ENCODE measurements at regions not wholly inside any gene's neighbourhood (a gene's known extent, or its start where the extent isn't known, plus 50 kb on each side); places are given as distances from the start of the nearest gene placed in this dataset.

GRCh38 chrX:6693051-6693450, 158.1 kb upstream of the VCX3A start:
- DNase-seq, result no peak
- no peak overlapping the region for H3K27ac ChIP-seq (ENCODE audit: low read length)
- intact Hi-C loops (cut with DNase I), result no loop called here
- no peaks in the 10 kb centered on the region for H3K27me3 ChIP-seq (ENCODE audit: control insufficient read depth, insufficient read depth)
- H3K4me1 ChIP-seq (ENCODE audit: control insufficient read depth, insufficient read depth, low read length), result no peaks in the 10 kb centered on the region
- no peaks in the 10 kb centered on the region for H3K9me3 ChIP-seq (ENCODE audit: control insufficient read depth, low read length)
- no peak overlapping the region for H3K4me3 ChIP-seq (ENCODE audit: low read length)
- no peak for ATAC-seq
- 68% methylated on average over 6 of the region's 6 CpGs for WGBS

GRCh38 chrX:6685489-6685888, 150.6 kb upstream of the VCX3A start:
- H3K27ac ChIP-seq (ENCODE audit: low read length), result no peak overlapping the region
- H3K4me1 ChIP-seq (ENCODE audit: control insufficient read depth, insufficient read depth, low read length), result no peaks in the 10 kb centered on the region
- 61% methylated on average over 7 of the region's 7 CpGs for WGBS
- H3K27me3 ChIP-seq (ENCODE audit: control insufficient read depth, insufficient read depth), result no peaks in the 10 kb centered on the region
- DNase-seq, result no peak
- intact Hi-C loops (cut with DNase I), result no loop called here
- ATAC-seq, result no peak
- H3K9me3 ChIP-seq (ENCODE audit: control insufficient read depth, low read length), result no peaks in the 10 kb centered on the region
- no peak overlapping the region for H3K4me3 ChIP-seq (ENCODE audit: low read length)

GRCh38 chrX:6683353-6683752, 148.4 kb upstream of the VCX3A start:
- intact Hi-C loops (cut with DNase I), result no loop called here
- DNase-seq (no peak), ATAC-seq (no peak)
- no peak overlapping the region for H3K27ac ChIP-seq (ENCODE audit: low read length)
- no peaks in the 10 kb centered on the region for H3K9me3 ChIP-seq (ENCODE audit: control insufficient read depth, low read length)
- H3K4me1 ChIP-seq (ENCODE audit: control insufficient read depth, insufficient read depth, low read length), result no peaks in the 10 kb centered on the region
- no peaks in the 10 kb centered on the region for H3K27me3 ChIP-seq (ENCODE audit: control insufficient read depth, insufficient read depth)
- 89% methylated on average over 7 of the region's 7 CpGs for WGBS
- no peak overlapping the region for H3K4me3 ChIP-seq (ENCODE audit: low read length)

GRCh38 chrX:6681521-6682145, 146.7 kb upstream of the VCX3A start:
- intact Hi-C loops (cut with DNase I), result no loop called here
- Histone ChIP-seq H3K4me1 (ENCODE audit: control insufficient read depth, insufficient read depth, low read length) (no peaks in the 10 kb centered on the region), H3K27me3 (ENCODE audit: control insufficient read depth, insufficient read depth) (no peaks in the 10 kb centered on the region), H3K27ac (ENCODE audit: low read length) (no peak overlapping the region), H3K9me3 (ENCODE audit: control insufficient read depth, low read length) (no peaks in the 10 kb centered on the region), H3K4me3 (ENCODE audit: low read length) (no peak overlapping the region)
- DNase-seq (no peak), ATAC-seq (no peak)
- WGBS, result 66% methylated on average over 7 of the region's 7 CpGs

- H3K4me3 ChIP-seq (ENCODE audit: low read length), result no peak overlapping the region
- no peaks in the 10 kb centered on the region for H3K4me1 ChIP-seq (ENCODE audit: control insufficient read depth, insufficient read depth, low read length)
- H3K27ac ChIP-seq (ENCODE audit: low read length), result no peak overlapping the region
- no peaks in the 10 kb centered on the region for H3K27me3 ChIP-seq (ENCODE audit: control insufficient read depth, insufficient read depth)
- WGBS, result 86% methylated on average over 2 of the region's 2 CpGs
- ATAC-seq (no peak), DNase-seq (no peak)
- intact Hi-C loops (cut with DNase I), result no loop called here
- no peaks in the 10 kb centered on the region for H3K9me3 ChIP-seq (ENCODE audit: control insufficient read depth, low read length)
Measured at GRCh38 chrX:6679988-6680387, 145.1 kb upstream of the VCX3A start.

GRCh38 chrX:6679550-6679949, 144.6 kb upstream of the VCX3A start:
- intact Hi-C loops (cut with DNase I), result no loop called here
- DNase-seq, result no peak
- H3K27ac ChIP-seq (ENCODE audit: low read length), result no peak overlapping the region
- no peaks in the 10 kb centered on the region for H3K27me3 ChIP-seq (ENCODE audit: control insufficient read depth, insufficient read depth)
- no peak overlapping the region for H3K4me3 ChIP-seq (ENCODE audit: low read length)
- ATAC-seq, result no peak
- no peaks in the 10 kb centered on the region for H3K9me3 ChIP-seq (ENCODE audit: control insufficient read depth, low read length)
- WGBS, result 80% methylated on average over 5 of the region's 5 CpGs
- H3K4me1 ChIP-seq (ENCODE audit: control insufficient read depth, insufficient read depth, low read length), result no peaks in the 10 kb centered on the region

GRCh38 chrX:6678313-6678712, 143.4 kb upstream of the VCX3A start:
- ATAC-seq (no peak), DNase-seq (no peak)
- Histone ChIP-seq H3K4me1 (ENCODE audit: control insufficient read depth, insufficient read depth, low read length) (no peaks in the 10 kb centered on the region), H3K4me3 (ENCODE audit: low read length) (no peak overlapping the region), H3K27me3 (ENCODE audit: control insufficient read depth, insufficient read depth) (no peaks in the 10 kb centered on the region), H3K27ac (ENCODE audit: low read length) (no peak overlapping the region), H3K9me3 (ENCODE audit: control insufficient read depth, low read length) (no peaks in the 10 kb centered on the region)
- 17% methylated on average over 7 of the region's 7 CpGs for WGBS
- intact Hi-C loops (cut with DNase I), result no loop called here

GRCh38 chrX:6674734-6675133, 139.8 kb upstream of the VCX3A start:
- Histone ChIP-seq H3K4me3 (ENCODE audit: low read length) (no peak overlapping the region), H3K27ac (ENCODE audit: low read length) (no peak overlapping the region), H3K4me1 (ENCODE audit: control insufficient read depth, insufficient read depth, low read length) (no peaks in the 10 kb centered on the region), H3K9me3 (ENCODE audit: control insufficient read depth, low read length) (no peaks in the 10 kb centered on the region), H3K27me3 (ENCODE audit: control insufficient read depth, insufficient read depth) (no peaks in the 10 kb centered on the region)
- ATAC-seq, result no peak
- intact Hi-C loops (cut with DNase I), result no loop called here
- 75% methylated on average over 4 of the region's 4 CpGs for WGBS
- no peak for DNase-seq

- Histone ChIP-seq H3K4me1 (ENCODE audit: control insufficient read depth, insufficient read depth, low read length) (no peaks in the 10 kb centered on the region), H3K27me3 (ENCODE audit: control insufficient read depth, insufficient read depth) (no peaks in the 10 kb centered on the region), H3K9me3 (ENCODE audit: control insufficient read depth, low read length) (no peaks in the 10 kb centered on the region), H3K4me3 (ENCODE audit: low read length) (no peak overlapping the region), H3K27ac (ENCODE audit: low read length) (no peak overlapping the region)
- no peak for ATAC-seq
- intact Hi-C loops (cut with DNase I), result no loop called here
- DNase-seq, result no peak
- 73% methylated on average over 5 of the region's 5 CpGs for WGBS
Measured at GRCh38 chrX:6667048-6667768, 132.3 kb upstream of the VCX3A start.

GRCh38 chrX:6666624-6667023, 131.7 kb upstream of the VCX3A start:
- no peak for DNase-seq
- Histone ChIP-seq H3K27ac (ENCODE audit: low read length) (no peak overlapping the region), H3K4me3 (ENCODE audit: low read length) (no peak overlapping the region), H3K4me1 (ENCODE audit: control insufficient read depth, insufficient read depth, low read length) (no peaks in the 10 kb centered on the region), H3K27me3 (ENCODE audit: control insufficient read depth, insufficient read depth) (no peaks in the 10 kb centered on the region), H3K9me3 (ENCODE audit: control insufficient read depth, low read length) (no peaks in the 10 kb centered on the region)
- intact Hi-C loops (cut with DNase I), result no loop called here
- no peak for ATAC-seq
- 77% methylated on average over 2 of the region's 2 CpGs for WGBS

GRCh38 chrX:6661736-6662135, 126.8 kb upstream of the VCX3A start:
- Histone ChIP-seq H3K4me1 (ENCODE audit: control insufficient read depth, insufficient read depth, low read length) (no peaks in the 10 kb centered on the region), H3K27ac (ENCODE audit: low read length) (no peak overlapping the region), H3K4me3 (ENCODE audit: low read length) (no peak overlapping the region), H3K27me3 (ENCODE audit: control insufficient read depth, insufficient read depth) (no peaks in the 10 kb centered on the region), H3K9me3 (ENCODE audit: control insufficient read depth, low read length) (no peaks in the 10 kb centered on the region)
- DNase-seq (no peak), ATAC-seq (no peak)
- WGBS, result 73% methylated on average over 4 of the region's 4 CpGs
- intact Hi-C loops (cut with DNase I), result no loop called here
